GM12878 (cell line): ENCODE measurements at regions not wholly inside any gene's neighbourhood (a gene's known extent, or its start where the extent isn't known, plus 50 kb on each side); places are given as distances from the start of the nearest gene placed in this dataset.

Source experiments
- ATAC-seq: fragments of 200-7000 bp; cut with Tn5 transposase; 3 replicates; pipeline ENCODE4 v1.9.1; 2020; ENCODE audit warnings: mild to moderate bottlenecking, moderate library complexity
- BruUV-seq: library from RNA; stranded (reverse); fragments of 400-500 nt; replicated peaks from 2 replicates; lab custom pipeline; 2021; lab: Mats Ljungman, UMichigan
- CTCF ChIA-PET: fragments of 300-600 bp; sonication (Branson Sonifier 250); formaldehyde crosslinking; extraction: SDS; loops from one replicate; lab custom pipeline; 2021; ENCODE audit warnings: inconsistent platforms; lab: Yijun Ruan, JAX
- POLR2A ChIA-PET: fragments of 350-600 bp; formaldehyde crosslinking; extraction: SDS; loops from one replicate; lab custom pipeline; 2021; ENCODE audit warnings: inconsistent platforms; lab: Charles Lee
- RAD21 ChIA-PET: fragments of 300-600 bp; sonication (Branson Sonifier 250); formaldehyde crosslinking; loops from one replicate; lab custom pipeline; 2023; ENCODE audit warnings: antibody characterized with exemption; ENCODE audit not compliant: unreplicated experiment; lab: Charles Lee
- SMC1A ChIA-PET: fragments of 300-600 bp; sonication (Branson Sonifier 250); formaldehyde crosslinking; loops from one replicate; lab custom pipeline; 2023; ENCODE audit not compliant: unreplicated experiment, uncharacterized antibody; lab: Charles Lee
- DNase-seq: peaks from one replicate; pipeline ENCODE4 v3.0.0-alpha.2; 2011; ENCODE audit warnings: low read depth, low spot score
- FAIRE-seq: peaks from 3 replicates; lab custom pipeline; 2011; peaks lifted over from hg19 to GRCh38; lab: Jason Lieb, UNC
- H2AFZ ChIP-seq: 2 replicates; pipeline ENCODE4 v1.6.0; 2011; ENCODE audit warnings: low read depth, low read length, control low read depth; ENCODE audit not compliant: control insufficient read depth
- H3K27ac ChIP-seq: 2 replicates; pipeline ENCODE4 v1.5.1; 2011; ENCODE audit warnings: control low read depth; ENCODE audit not compliant: control insufficient read depth, insufficient read depth
- H3K27me3 ChIP-seq, 2 experiments: replicated peaks in 1 of 2; 2 replicates each; pipeline versions ENCODE4 v1.6.0 to v1.6.1; 2011; ENCODE audit warnings: low read length in 1 of 2; ENCODE audit not compliant: control insufficient read depth in 2 of 2, insufficient read depth in 2 of 2
- H3K36me3 ChIP-seq, 2 experiments: 2 replicates each; pipeline ENCODE4 v1.5.1; 2011; ENCODE audit warnings: low read length in 1 of 2; ENCODE audit not compliant: control insufficient read depth in 2 of 2, insufficient read depth in 2 of 2
- H3K4me1 ChIP-seq: 2 replicates; pipeline ENCODE4 v1.6.1; 2011; ENCODE audit warnings: mild to moderate bottlenecking, low read length, moderate library complexity, mixed read lengths; ENCODE audit not compliant: control insufficient read depth, insufficient read depth
- H3K4me2 ChIP-seq: 2 replicates; pipeline ENCODE4 v1.6.0; 2011; ENCODE audit warnings: control low read depth; ENCODE audit not compliant: control insufficient read depth, insufficient read depth
- H3K4me3 ChIP-seq: fragments of 200-600 bp; sonication (generic); 2 replicates; pipeline ENCODE4 v1.5.1; 2016
- H3K79me2 ChIP-seq: 2 replicates; pipeline ENCODE4 v1.6.0; 2011; ENCODE audit warnings: low read length; ENCODE audit not compliant: control insufficient read depth, insufficient read depth
- H3K9ac ChIP-seq: 2 replicates; pipeline ENCODE4 v1.8.0; 2011; ENCODE audit warnings: low read length, control low read depth, mixed read lengths; ENCODE audit not compliant: control insufficient read depth, insufficient read depth
- H3K9me3 ChIP-seq: replicated peaks from 3 replicates; pipeline ENCODE4 v1.5.1; 2011; ENCODE audit warnings: mild to moderate bottlenecking, low read length; ENCODE audit not compliant: control insufficient read depth, insufficient read depth
- H4K20me1 ChIP-seq: 2 replicates; pipeline ENCODE4 v1.6.0; 2011; ENCODE audit not compliant: control insufficient read depth, insufficient read depth
- ATF7 ChIP-seq: fragments of 450-650 bp; IDR thresholded peaks from 2 replicates; pipeline ENCODE4 v1.6.1; 2016; ENCODE audit warnings: low read depth, mild to moderate bottlenecking
- CBFB ChIP-seq: IDR thresholded peaks from 2 replicates; pipeline ENCODE4 v1.6.1; 2016; ENCODE audit warnings: antibody characterized with exemption, low read depth
- IKZF2 ChIP-seq, 2 experiments: fragments of 450-650 bp; IDR thresholded peaks; 2 replicates each; pipeline ENCODE4 v1.6.1; 2017; ENCODE audit warnings: mild to moderate bottlenecking in 2 of 2, moderate library complexity in 2 of 2
- MEF2B ChIP-seq: fragments of 450-650 bp; IDR thresholded peaks from 2 replicates; pipeline ENCODE4 v1.6.1; 2018; ENCODE audit warnings: mild to moderate bottlenecking, moderate library complexity; ENCODE audit not compliant: partially characterized antibody, poor library complexity, severe bottlenecking
- MTA3 ChIP-seq: IDR thresholded peaks from 2 replicates; pipeline ENCODE4 v1.6.1; 2012; ENCODE audit warnings: low read length, inconsistent platforms, borderline replicate concordance
- NFXL1 ChIP-seq: fragments of 450-650 bp; IDR thresholded peaks from 2 replicates; pipeline ENCODE4 v1.6.1; 2017; ENCODE audit warnings: antibody characterized with exemption, mild to moderate bottlenecking, borderline replicate concordance
- NR2C1 ChIP-seq: fragments of 450-650 bp; IDR thresholded peaks from 2 replicates; pipeline ENCODE4 v1.6.1; 2017; ENCODE audit warnings: antibody characterized with exemption, mild to moderate bottlenecking, moderate library complexity
- NR2F1 ChIP-seq: fragments of 450-650 bp; conservative IDR thresholded peaks from 2 replicates; pipeline ENCODE4 v1.6.1; 2017; ENCODE audit warnings: mild to moderate bottlenecking
- PAX8 ChIP-seq: fragments of 450-650 bp; IDR thresholded peaks from 2 replicates; pipeline ENCODE4 v1.6.1; 2017; ENCODE audit warnings: mild to moderate bottlenecking, moderate library complexity
- RBBP5 ChIP-seq: fragments of 200-600 bp; sonication (generic); conservative IDR thresholded peaks from 2 replicates; pipeline ENCODE4 v1.6.1; 2016
- RUNX3 ChIP-seq: IDR thresholded peaks from 2 replicates; pipeline ENCODE4 v1.6.1; 2012; ENCODE audit warnings: low read length, inconsistent platforms
- SMAD1 ChIP-seq: fragments of 450-650 bp; IDR thresholded peaks from 2 replicates; pipeline ENCODE4 v1.6.1; 2018; ENCODE audit warnings: mild to moderate bottlenecking, low read depth; ENCODE audit not compliant: partially characterized antibody
- SMARCA5 ChIP-seq: fragments of 450-650 bp; IDR thresholded peaks from 2 replicates; pipeline ENCODE4 v1.6.1; 2017; ENCODE audit warnings: mild to moderate bottlenecking
- SMC3 ChIP-seq: IDR thresholded peaks from 2 replicates; pipeline ENCODE4 v1.6.1; 2011; ENCODE audit warnings: low read length, improper control_type of control experiment, borderline replicate concordance
- SREBF2 ChIP-seq: IDR thresholded peaks from 2 replicates; pipeline ENCODE4 v1.6.1; 2012; ENCODE audit warnings: mild to moderate bottlenecking, low read length
- STAT1 ChIP-seq: fragments of 450-650 bp; conservative IDR thresholded peaks from 2 replicates; pipeline ENCODE4 v1.6.1; 2014; ENCODE audit warnings: antibody characterized with exemption, mild to moderate bottlenecking
- WGBS: methylation state at CpG from one replicate; pipeline ENCODE4 v1.1.6; 2016; ENCODE audit warnings: low lambda C conversion rate; ENCODE audit not compliant: insufficient replicate concordance, insufficient coverage; ENCODE audit errors: missing lambda C conversion rate; 5-methylcytosine and 5-hydroxymethylcytosine counted together
- in situ Hi-C: fragments of 300-500 bp; cut with MboI; formaldehyde crosslinking; loops from 9 replicates; pipeline ENCODE4 v1.14.3; 2018; ENCODE audit warnings: mixed read lengths
- intact Hi-C: fragments of 100-400 bp; cut with micrococcal nuclease; formaldehyde crosslinking; loops from one replicate; pipeline ENCODE4 v1.14.2; 2022; ENCODE audit not compliant: unreplicated experiment
- TF ChIP-seq, protein P1 (sequence below): fragments of 150-350 bp; IDR thresholded peaks from 2 replicates; pipeline ENCODE4 v1.6.1; 2016; ENCODE audit warnings: low read depth, low read length
- TF ChIP-seq, protein P2 (sequence below): fragments of 450-650 bp; IDR thresholded peaks from 2 replicates; pipeline ENCODE4 v1.6.1; 2017; ENCODE audit warnings: antibody characterized with exemption, mild to moderate bottlenecking, moderate library complexity
- TF ChIP-seq, protein P3 (sequence below): IDR thresholded peaks from 2 replicates; pipeline ENCODE4 v1.6.1; 2012; ENCODE audit warnings: mild to moderate bottlenecking, low read depth, low read length

DNA sequence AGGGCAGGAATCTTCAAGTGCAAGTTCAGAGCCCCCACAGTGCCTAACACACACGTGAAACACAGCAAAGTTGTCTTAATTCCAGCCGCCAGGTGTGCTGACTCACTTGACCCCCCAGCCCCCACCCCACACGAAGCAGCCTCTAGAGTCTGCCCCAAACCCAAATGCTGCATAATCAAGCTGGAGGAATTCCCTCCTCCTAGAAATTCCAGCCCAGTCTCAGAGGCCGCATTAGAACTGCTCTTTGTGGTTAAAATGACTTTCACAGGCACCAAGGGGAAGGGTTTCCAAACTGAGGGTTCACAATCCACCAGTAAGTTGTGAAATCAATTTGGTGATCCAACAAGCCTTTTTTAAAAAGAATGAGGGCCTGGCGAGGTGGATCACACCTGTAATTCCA, 67.0 kb upstream of the PLXNA4 start:
- WGBS: 5% methylated on average over 5 of the region's 5 CpGs
- ChIA-PET SMC1A (no interaction called here), RAD21 (no interaction called here)
- in situ Hi-C loops: no loop called here
- no peak for ATAC-seq
- no peaks in the 10 kb centered on the region for H3K27me3 ChIP-seq
- H3K79me2 ChIP-seq: no peaks in the 10 kb centered on the region
- no peak overlapping the region for H2AFZ ChIP-seq
- no peak for TF ChIP-seq SMARCA5
- no peak for TF ChIP-seq PAX8
- no peak for TF ChIP-seq MTA3
- TF ChIP-seq NR2F1: no peak
- no peak for TF ChIP-seq MEF2B
- TF ChIP-seq ATF7: no peak
- TF ChIP-seq NR2C1: no peak
- no peak for TF ChIP-seq CBFB
- no peak for TF ChIP-seq SMC3
- no peak for TF ChIP-seq SREBF2
- no peak for TF ChIP-seq NFXL1
- TF ChIP-seq STAT1: no peak
- TF ChIP-seq RBBP5: no peak
- TF ChIP-seq, protein P1, sequence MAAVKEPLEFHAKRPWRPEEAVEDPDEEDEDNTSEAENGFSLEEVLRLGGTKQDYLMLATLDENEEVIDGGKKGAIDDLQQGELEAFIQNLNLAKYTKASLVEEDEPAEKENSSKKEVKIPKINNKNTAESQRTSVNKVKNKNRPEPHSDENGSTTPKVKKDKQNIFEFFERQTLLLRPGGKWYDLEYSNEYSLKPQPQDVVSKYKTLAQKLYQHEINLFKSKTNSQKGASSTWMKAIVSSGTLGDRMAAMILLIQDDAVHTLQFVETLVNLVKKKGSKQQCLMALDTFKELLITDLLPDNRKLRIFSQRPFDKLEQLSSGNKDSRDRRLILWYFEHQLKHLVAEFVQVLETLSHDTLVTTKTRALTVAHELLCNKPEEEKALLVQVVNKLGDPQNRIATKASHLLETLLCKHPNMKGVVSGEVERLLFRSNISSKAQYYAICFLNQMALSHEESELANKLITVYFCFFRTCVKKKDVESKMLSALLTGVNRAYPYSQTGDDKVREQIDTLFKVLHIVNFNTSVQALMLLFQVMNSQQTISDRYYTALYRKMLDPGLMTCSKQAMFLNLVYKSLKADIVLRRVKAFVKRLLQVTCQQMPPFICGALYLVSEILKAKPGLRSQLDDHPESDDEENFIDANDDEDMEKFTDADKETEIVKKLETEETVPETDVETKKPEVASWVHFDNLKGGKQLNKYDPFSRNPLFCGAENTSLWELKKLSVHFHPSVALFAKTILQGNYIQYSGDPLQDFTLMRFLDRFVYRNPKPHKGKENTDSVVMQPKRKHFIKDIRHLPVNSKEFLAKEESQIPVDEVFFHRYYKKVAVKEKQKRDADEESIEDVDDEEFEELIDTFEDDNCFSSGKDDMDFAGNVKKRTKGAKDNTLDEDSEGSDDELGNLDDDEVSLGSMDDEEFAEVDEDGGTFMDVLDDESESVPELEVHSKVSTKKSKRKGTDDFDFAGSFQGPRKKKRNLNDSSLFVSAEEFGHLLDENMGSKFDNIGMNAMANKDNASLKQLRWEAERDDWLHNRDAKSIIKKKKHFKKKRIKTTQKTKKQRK: no peak
- no peak for TF ChIP-seq RUNX3
- TF ChIP-seq, protein P2, sequence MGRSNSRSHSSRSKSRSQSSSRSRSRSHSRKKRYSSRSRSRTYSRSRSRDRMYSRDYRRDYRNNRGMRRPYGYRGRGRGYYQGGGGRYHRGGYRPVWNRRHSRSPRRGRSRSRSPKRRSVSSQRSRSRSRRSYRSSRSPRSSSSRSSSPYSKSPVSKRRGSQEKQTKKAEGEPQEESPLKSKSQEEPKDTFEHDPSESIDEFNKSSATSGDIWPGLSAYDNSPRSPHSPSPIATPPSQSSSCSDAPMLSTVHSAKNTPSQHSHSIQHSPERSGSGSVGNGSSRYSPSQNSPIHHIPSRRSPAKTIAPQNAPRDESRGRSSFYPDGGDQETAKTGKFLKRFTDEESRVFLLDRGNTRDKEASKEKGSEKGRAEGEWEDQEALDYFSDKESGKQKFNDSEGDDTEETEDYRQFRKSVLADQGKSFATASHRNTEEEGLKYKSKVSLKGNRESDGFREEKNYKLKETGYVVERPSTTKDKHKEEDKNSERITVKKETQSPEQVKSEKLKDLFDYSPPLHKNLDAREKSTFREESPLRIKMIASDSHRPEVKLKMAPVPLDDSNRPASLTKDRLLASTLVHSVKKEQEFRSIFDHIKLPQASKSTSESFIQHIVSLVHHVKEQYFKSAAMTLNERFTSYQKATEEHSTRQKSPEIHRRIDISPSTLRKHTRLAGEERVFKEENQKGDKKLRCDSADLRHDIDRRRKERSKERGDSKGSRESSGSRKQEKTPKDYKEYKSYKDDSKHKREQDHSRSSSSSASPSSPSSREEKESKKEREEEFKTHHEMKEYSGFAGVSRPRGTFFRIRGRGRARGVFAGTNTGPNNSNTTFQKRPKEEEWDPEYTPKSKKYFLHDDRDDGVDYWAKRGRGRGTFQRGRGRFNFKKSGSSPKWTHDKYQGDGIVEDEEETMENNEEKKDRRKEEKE: no peak
- TF ChIP-seq SMAD1: no peak
- TF ChIP-seq, protein P3, sequence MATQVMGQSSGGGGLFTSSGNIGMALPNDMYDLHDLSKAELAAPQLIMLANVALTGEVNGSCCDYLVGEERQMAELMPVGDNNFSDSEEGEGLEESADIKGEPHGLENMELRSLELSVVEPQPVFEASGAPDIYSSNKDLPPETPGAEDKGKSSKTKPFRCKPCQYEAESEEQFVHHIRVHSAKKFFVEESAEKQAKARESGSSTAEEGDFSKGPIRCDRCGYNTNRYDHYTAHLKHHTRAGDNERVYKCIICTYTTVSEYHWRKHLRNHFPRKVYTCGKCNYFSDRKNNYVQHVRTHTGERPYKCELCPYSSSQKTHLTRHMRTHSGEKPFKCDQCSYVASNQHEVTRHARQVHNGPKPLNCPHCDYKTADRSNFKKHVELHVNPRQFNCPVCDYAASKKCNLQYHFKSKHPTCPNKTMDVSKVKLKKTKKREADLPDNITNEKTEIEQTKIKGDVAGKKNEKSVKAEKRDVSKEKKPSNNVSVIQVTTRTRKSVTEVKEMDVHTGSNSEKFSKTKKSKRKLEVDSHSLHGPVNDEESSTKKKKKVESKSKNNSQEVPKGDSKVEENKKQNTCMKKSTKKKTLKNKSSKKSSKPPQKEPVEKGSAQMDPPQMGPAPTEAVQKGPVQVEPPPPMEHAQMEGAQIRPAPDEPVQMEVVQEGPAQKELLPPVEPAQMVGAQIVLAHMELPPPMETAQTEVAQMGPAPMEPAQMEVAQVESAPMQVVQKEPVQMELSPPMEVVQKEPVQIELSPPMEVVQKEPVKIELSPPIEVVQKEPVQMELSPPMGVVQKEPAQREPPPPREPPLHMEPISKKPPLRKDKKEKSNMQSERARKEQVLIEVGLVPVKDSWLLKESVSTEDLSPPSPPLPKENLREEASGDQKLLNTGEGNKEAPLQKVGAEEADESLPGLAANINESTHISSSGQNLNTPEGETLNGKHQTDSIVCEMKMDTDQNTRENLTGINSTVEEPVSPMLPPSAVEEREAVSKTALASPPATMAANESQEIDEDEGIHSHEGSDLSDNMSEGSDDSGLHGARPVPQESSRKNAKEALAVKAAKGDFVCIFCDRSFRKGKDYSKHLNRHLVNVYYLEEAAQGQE: no peak
- TF ChIP-seq IKZF2 (IDR thresholded peaks at IDR 0.05): no peak
- TF ChIP-seq, all 136 proteins: peak for 0
- Histone ChIP-seq H3K27ac (no peak overlapping the region), H3K4me1 (no peaks in the 10 kb centered on the region), H3K9me3 (no peaks in the 10 kb centered on the region), H3K36me3 (no peaks in the 10 kb centered on the region), H3K4me2 (no peak overlapping the region), H4K20me1 (no peaks in the 10 kb centered on the region), H3K9ac (no peak overlapping the region), H3K4me3 (no peak overlapping the region)
- CTCF ChIA-PET: no interaction called here
- no TSS peak for BruUV-seq
- FAIRE-seq (no peak), DNase-seq (no peak)
- intact Hi-C loops: no loop called here
- POLR2A ChIA-PET: no interaction called here
